ENCODE measurements at regions not wholly inside any gene's neighbourhood (a gene's known extent, or its start where the extent isn't known, plus 50 kb on each side); places are given as distances from the start of the nearest gene placed in this dataset.
A peak's percentile ranks its signal among the peaks of the same experiment; 100 is the strongest.
"Not testable (repeated sequence)": the region's sequence is repeated elsewhere in the genome, so short reads cannot be mapped to it uniquely, and the experiment has no call there.

GRCh38 chr3:162546910-162547309, 1050.3 kb downstream of the OTOL1 start:
- no peaks in the 10 kb centered on the region for H3K36me3 ChIP-seq (ENCODE audit: control insufficient read depth, insufficient read depth, low read length)
- H3K4me1 ChIP-seq (ENCODE audit: control insufficient read depth, insufficient read depth, low read length, poor library complexity, severe bottlenecking) = no peaks in the 10 kb centered on the region

GRCh38 chr3:162547321-162547720, 1050.7 kb downstream of the OTOL1 start:
- H3K4me3 ChIP-seq (ENCODE audit: extremely low read depth, insufficient read depth, low read length, poor library complexity, severe bottlenecking) = no peak overlapping the region
- no CpG with 5 or more reads among the region's 3 CpGs for WGBS, 2 experiments (ENCODE audit: insufficient coverage in 2 of 2)
- no peaks in the 10 kb centered on the region for H3K36me3 ChIP-seq (ENCODE audit: control insufficient read depth, insufficient read depth, low read length)
- no peak overlapping the region for H3K27ac ChIP-seq (ENCODE audit: low read depth, low read length, severe bottlenecking)
- no peaks in the 10 kb centered on the region for H3K9me3 ChIP-seq (ENCODE audit: control insufficient read depth, low read length)
- no peaks in the 10 kb centered on the region for H3K4me1 ChIP-seq (ENCODE audit: control insufficient read depth, insufficient read depth, low read length, poor library complexity, severe bottlenecking)

More at GRCh38 chr3:162546910-162547309, 1050.3 kb downstream of the OTOL1 start:
- no peaks in the 10 kb centered on the region for H3K9me3 ChIP-seq (ENCODE audit: control insufficient read depth, low read length)
- no CpG with 5 or more reads among the region's 2 CpGs for WGBS, 2 experiments (ENCODE audit: insufficient coverage in 2 of 2)
- H3K27ac ChIP-seq (ENCODE audit: low read depth, low read length, severe bottlenecking) = no peak overlapping the region
- no peak overlapping the region for H3K4me3 ChIP-seq (ENCODE audit: extremely low read depth, insufficient read depth, low read length, poor library complexity, severe bottlenecking)

- H3K4me1 ChIP-seq (ENCODE audit: control insufficient read depth, insufficient read depth, low read length, poor library complexity, severe bottlenecking) = no peaks in the 10 kb centered on the region
- H3K27ac ChIP-seq (ENCODE audit: low read depth, low read length, severe bottlenecking) = no peak overlapping the region
- no CpG with 5 or more reads among the region's 3 CpGs for WGBS, 2 experiments (ENCODE audit: insufficient coverage in 2 of 2)
- no peaks in the 10 kb centered on the region for H3K36me3 ChIP-seq (ENCODE audit: control insufficient read depth, insufficient read depth, low read length)
- no peak overlapping the region for H3K4me3 ChIP-seq (ENCODE audit: extremely low read depth, insufficient read depth, low read length, poor library complexity, severe bottlenecking)
- no peaks in the 10 kb centered on the region for H3K9me3 ChIP-seq (ENCODE audit: control insufficient read depth, low read length)
Observed at GRCh38 chr3:162555761-162556160, 1059.2 kb downstream of the OTOL1 start.

- Histone ChIP-seq H3K4me3 (ENCODE audit: extremely low read depth, insufficient read depth, low read length, poor library complexity, severe bottlenecking) (no peak overlapping the region), H3K27ac (ENCODE audit: low read depth, low read length, severe bottlenecking) (no peak overlapping the region), H3K4me1 (ENCODE audit: control insufficient read depth, insufficient read depth, low read length, poor library complexity, severe bottlenecking) (no peaks in the 10 kb centered on the region), H3K9me3 (ENCODE audit: control insufficient read depth, low read length) (no peaks in the 10 kb centered on the region), H3K36me3 (ENCODE audit: control insufficient read depth, insufficient read depth, low read length) (no peaks in the 10 kb centered on the region)
- 67 to 100% methylated on average over 1 of the region's 3 CpGs for whole genome bisulfite sequencing, 2 experiments (ENCODE audit: insufficient coverage in 2 of 2)
Observed at GRCh38 chr3:162558016-162558415, 1061.4 kb downstream of the OTOL1 start.

- H3K36me3 ChIP-seq (ENCODE audit: control insufficient read depth, insufficient read depth, low read length) = no peaks in the 10 kb centered on the region
- no CpG with 5 or more reads among the region's 2 CpGs for WGBS, 2 experiments (ENCODE audit: insufficient coverage in 2 of 2)
Observed at GRCh38 chr3:162568706-162569105, 1072.1 kb downstream of the OTOL1 start.

GRCh38 chr3:162569314-162569713, 1072.7 kb downstream of the OTOL1 start:
- Histone ChIP-seq H3K4me3 (ENCODE audit: extremely low read depth, insufficient read depth, low read length, poor library complexity, severe bottlenecking) (no peak overlapping the region), H3K4me1 (ENCODE audit: control insufficient read depth, insufficient read depth, low read length, poor library complexity, severe bottlenecking) (no peaks in the 10 kb centered on the region), H3K9me3 (ENCODE audit: control insufficient read depth, low read length) (no peaks in the 10 kb centered on the region), H3K36me3 (ENCODE audit: control insufficient read depth, insufficient read depth, low read length) (no peaks in the 10 kb centered on the region), H3K27ac (ENCODE audit: low read depth, low read length, severe bottlenecking) (no peak overlapping the region)
- 73 to 88% methylated on average over 2 to 3 of the region's 3 CpGs for WGBS, 2 experiments (ENCODE audit: insufficient coverage in 2 of 2)

More at GRCh38 chr3:162568706-162569105, 1072.1 kb downstream of the OTOL1 start:
- no peaks in the 10 kb centered on the region for H3K9me3 ChIP-seq (ENCODE audit: control insufficient read depth, low read length)
- no peak overlapping the region for H3K27ac ChIP-seq (ENCODE audit: low read depth, low read length, severe bottlenecking)
- H3K4me3 ChIP-seq (ENCODE audit: extremely low read depth, insufficient read depth, low read length, poor library complexity, severe bottlenecking) = no peak overlapping the region
- H3K4me1 ChIP-seq (ENCODE audit: control insufficient read depth, insufficient read depth, low read length, poor library complexity, severe bottlenecking) = no peaks in the 10 kb centered on the region

- H3K4me1 ChIP-seq (ENCODE audit: control insufficient read depth, insufficient read depth, low read length, poor library complexity, severe bottlenecking) = no peaks in the 10 kb centered on the region
- H3K36me3 ChIP-seq (ENCODE audit: control insufficient read depth, insufficient read depth, low read length) = no peaks in the 10 kb centered on the region
- no peak overlapping the region for H3K27ac ChIP-seq (ENCODE audit: low read depth, low read length, severe bottlenecking)
- no peaks in the 10 kb centered on the region for H3K9me3 ChIP-seq (ENCODE audit: control insufficient read depth, low read length)
- no peak overlapping the region for H3K4me3 ChIP-seq (ENCODE audit: extremely low read depth, insufficient read depth, low read length, poor library complexity, severe bottlenecking)
Observed at GRCh38 chr3:162584986-162585385, 1088.4 kb downstream of the OTOL1 start.

GRCh38 chr3:162586591-162586990, 1090.0 kb downstream of the OTOL1 start:
- 66 to 78% methylated on average over 2 to 3 of the region's 4 CpGs for WGBS, 2 experiments (ENCODE audit: insufficient coverage in 2 of 2)
- H3K9me3 ChIP-seq (ENCODE audit: control insufficient read depth, low read length) = no peaks in the 10 kb centered on the region
- H3K27ac ChIP-seq (ENCODE audit: low read depth, low read length, severe bottlenecking) = no peak overlapping the region
- no peak overlapping the region for H3K4me3 ChIP-seq (ENCODE audit: extremely low read depth, insufficient read depth, low read length, poor library complexity, severe bottlenecking)
- H3K4me1 ChIP-seq (ENCODE audit: control insufficient read depth, insufficient read depth, low read length, poor library complexity, severe bottlenecking) = no peaks in the 10 kb centered on the region
- H3K36me3 ChIP-seq (ENCODE audit: control insufficient read depth, insufficient read depth, low read length) = no peaks in the 10 kb centered on the region

GRCh38 chr3:162597226-162597625, 1100.6 kb downstream of the OTOL1 start:
- H3K4me3 ChIP-seq (ENCODE audit: extremely low read depth, insufficient read depth, low read length, poor library complexity, severe bottlenecking) = no peak overlapping the region
- H3K36me3 ChIP-seq (ENCODE audit: control insufficient read depth, insufficient read depth, low read length) = no peaks in the 10 kb centered on the region
- H3K4me1 ChIP-seq (ENCODE audit: control insufficient read depth, insufficient read depth, low read length, poor library complexity, severe bottlenecking) = no peaks in the 10 kb centered on the region
- H3K9me3 ChIP-seq (ENCODE audit: control insufficient read depth, low read length) = no peaks in the 10 kb centered on the region
- 86% methylated on average over 1 of the region's 1 CpG; no CpG with 5 or more reads in 1 of the 2 experiments for WGBS, 2 experiments (ENCODE audit: insufficient coverage in 2 of 2)
- H3K27ac ChIP-seq (ENCODE audit: low read depth, low read length, severe bottlenecking) = no peak overlapping the region

- not testable (repeated sequence) for H3K4me3 ChIP-seq (ENCODE audit: extremely low read depth, insufficient read depth, low read length, poor library complexity, severe bottlenecking); H3K36me3 ChIP-seq (ENCODE audit: control insufficient read depth, insufficient read depth, low read length); H3K4me1 ChIP-seq (ENCODE audit: control insufficient read depth, insufficient read depth, low read length, poor library complexity, severe bottlenecking); H3K9me3 ChIP-seq (ENCODE audit: control insufficient read depth, low read length)
- 48 to 52% methylated on average over 3 of the region's 4 CpGs for WGBS, 2 experiments (ENCODE audit: insufficient coverage in 2 of 2)
- H3K27ac ChIP-seq (ENCODE audit: low read depth, low read length, severe bottlenecking) = peak overlapping the region; percentile 6
Observed at GRCh38 chr3:162598500-162598899, 1101.9 kb downstream of the OTOL1 start.

GRCh38 chr3:162599742-162600141, 1103.1 kb downstream of the OTOL1 start:
- not testable (repeated sequence) for H3K9me3 ChIP-seq (ENCODE audit: control insufficient read depth, low read length); H3K36me3 ChIP-seq (ENCODE audit: control insufficient read depth, insufficient read depth, low read length); H3K27ac ChIP-seq (ENCODE audit: low read depth, low read length, severe bottlenecking); H3K4me3 ChIP-seq (ENCODE audit: extremely low read depth, insufficient read depth, low read length, poor library complexity, severe bottlenecking); H3K4me1 ChIP-seq (ENCODE audit: control insufficient read depth, insufficient read depth, low read length, poor library complexity, severe bottlenecking)
- WGBS, 2 experiments (ENCODE audit: insufficient coverage in 2 of 2) = 88 to 96% methylated on average over 18 of the region's 27 CpGs
